Loucy (cell line): ENCODE measurements at regions not wholly inside any gene's neighbourhood (a gene's known extent, or its start where the extent isn't known, plus 50 kb on each side); places are given as distances from the start of the nearest gene placed in this dataset.

Source experiments
- H2AFZ ChIP-seq: fragments of 200-600 bp; sonication (generic); 2 replicates; pipeline ENCODE4 v1.6.0; 2016; ENCODE audit warnings: antibody characterized with exemption, mild to moderate bottlenecking, low read length, moderate library complexity
- H3F3A ChIP-seq: fragments of 200-600 bp; 2 replicates; pipeline ENCODE4 v1.6.0; 2016; ENCODE audit warnings: antibody characterized with exemption, low read depth, mild to moderate bottlenecking
- H3K27me3 ChIP-seq: fragments of 200-600 bp; sonication (generic); 2 replicates; pipeline ENCODE4 v1.6.1; 2014; ENCODE audit warnings: low read length, mild to moderate bottlenecking; ENCODE audit not compliant: insufficient read depth, poor library complexity, severe bottlenecking
- H3K36me3 ChIP-seq: fragments of 200-600 bp; sonication (generic); 2 replicates; pipeline ENCODE4 v1.6.1; 2016; ENCODE audit warnings: low read length; ENCODE audit not compliant: insufficient read depth
- H3K4me1 ChIP-seq: fragments of 200-600 bp; sonication (generic); 2 replicates; pipeline ENCODE4 v1.5.1; 2014; ENCODE audit warnings: low read length, mild to moderate bottlenecking; ENCODE audit not compliant: insufficient read depth, poor library complexity, severe bottlenecking
- H3K4me2 ChIP-seq: fragments of 200-600 bp; sonication (generic); 2 replicates; pipeline ENCODE4 v1.6.0; 2014; ENCODE audit warnings: antibody characterized with exemption, low read length, low read depth, mild to moderate bottlenecking; ENCODE audit not compliant: poor library complexity, severe bottlenecking
- H3K4me3 ChIP-seq: fragments of 200-600 bp; sonication (generic); 2 replicates; pipeline ENCODE4 v1.5.1; 2014; ENCODE audit warnings: low read length, mild to moderate bottlenecking, mixed read lengths; ENCODE audit not compliant: poor library complexity, severe bottlenecking
- H3K79me2 ChIP-seq: fragments of 200-600 bp; sonication (generic); 2 replicates; pipeline ENCODE4 v1.6.1; 2014; ENCODE audit warnings: low read length; ENCODE audit not compliant: insufficient read depth
- H3K9ac ChIP-seq: fragments of 200-600 bp; sonication (generic); 2 replicates; pipeline ENCODE4 v1.6.0; 2014; ENCODE audit warnings: mild to moderate bottlenecking, low read depth, low read length, moderate library complexity; ENCODE audit not compliant: poor library complexity, severe bottlenecking
- H3K9me2 ChIP-seq: fragments of 200-600 bp; sonication (generic); replicated peaks from 2 replicates; pipeline ENCODE4 v1.6.1; 2016; ENCODE audit warnings: low read depth, low read length, mixed read lengths
- H3K9me3 ChIP-seq: fragments of 200-600 bp; sonication (generic); 2 replicates; pipeline ENCODE4 v1.6.1; 2014; ENCODE audit warnings: mild to moderate bottlenecking, antibody characterized with exemption, low read length, low read depth; ENCODE audit not compliant: insufficient read depth
- H4K20me1 ChIP-seq: fragments of 200-600 bp; sonication (generic); 2 replicates; pipeline ENCODE4 v1.6.0; 2014; ENCODE audit warnings: antibody characterized with exemption, low read length, mild to moderate bottlenecking; ENCODE audit not compliant: insufficient read depth, poor library complexity, severe bottlenecking
- EZH2phosphoT487 ChIP-seq: fragments of 200-600 bp; IDR thresholded peaks from 2 replicates; pipeline ENCODE4 v1.6.1; 2018; ENCODE audit warnings: antibody characterized with exemption, mild to moderate bottlenecking, moderate library complexity, borderline replicate concordance
- TF ChIP-seq, protein P1 (sequence below): fragments of 200-600 bp; sonication (generic); conservative IDR thresholded peaks from 2 replicates; pipeline ENCODE4 v1.5.1; 2014; ENCODE audit warnings: mild to moderate bottlenecking, antibody characterized with exemption, low read length

DNA sequence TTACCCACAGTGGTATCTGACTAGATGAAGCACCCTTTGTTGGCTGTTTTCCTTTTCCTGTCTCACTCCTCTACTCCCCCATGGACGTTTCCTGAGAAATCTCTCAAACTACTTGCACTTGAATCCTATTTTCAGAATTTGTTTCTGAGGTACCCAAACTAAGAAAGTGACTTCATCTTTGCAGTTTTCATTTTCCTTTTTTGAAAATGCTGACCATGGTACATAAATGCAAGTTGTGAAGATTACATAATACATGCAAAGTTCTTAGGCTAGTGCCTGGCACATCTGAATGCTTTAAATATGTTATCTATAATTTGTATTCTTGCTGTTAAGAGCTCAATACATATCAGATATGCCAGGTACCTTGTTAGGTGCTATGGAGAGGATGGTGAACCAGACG, 644.7 kb upstream of the TENM4 start:
- H3K36me3 ChIP-seq = no peaks in the 10 kb centered on the region
- H3K79me2 ChIP-seq = no peaks in the 10 kb centered on the region
- TF ChIP-seq, protein P1, sequence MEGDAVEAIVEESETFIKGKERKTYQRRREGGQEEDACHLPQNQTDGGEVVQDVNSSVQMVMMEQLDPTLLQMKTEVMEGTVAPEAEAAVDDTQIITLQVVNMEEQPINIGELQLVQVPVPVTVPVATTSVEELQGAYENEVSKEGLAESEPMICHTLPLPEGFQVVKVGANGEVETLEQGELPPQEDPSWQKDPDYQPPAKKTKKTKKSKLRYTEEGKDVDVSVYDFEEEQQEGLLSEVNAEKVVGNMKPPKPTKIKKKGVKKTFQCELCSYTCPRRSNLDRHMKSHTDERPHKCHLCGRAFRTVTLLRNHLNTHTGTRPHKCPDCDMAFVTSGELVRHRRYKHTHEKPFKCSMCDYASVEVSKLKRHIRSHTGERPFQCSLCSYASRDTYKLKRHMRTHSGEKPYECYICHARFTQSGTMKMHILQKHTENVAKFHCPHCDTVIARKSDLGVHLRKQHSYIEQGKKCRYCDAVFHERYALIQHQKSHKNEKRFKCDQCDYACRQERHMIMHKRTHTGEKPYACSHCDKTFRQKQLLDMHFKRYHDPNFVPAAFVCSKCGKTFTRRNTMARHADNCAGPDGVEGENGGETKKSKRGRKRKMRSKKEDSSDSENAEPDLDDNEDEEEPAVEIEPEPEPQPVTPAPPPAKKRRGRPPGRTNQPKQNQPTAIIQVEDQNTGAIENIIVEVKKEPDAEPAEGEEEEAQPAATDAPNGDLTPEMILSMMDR = no peak
- TF ChIP-seq EZH2phosphoT487 = no peak
- H3K9me3 ChIP-seq = no peaks in the 10 kb centered on the region
- no peak overlapping the region for H3K4me2 ChIP-seq
- no peaks in the 10 kb centered on the region for H3K9me2 ChIP-seq
- H3K9ac ChIP-seq = no peak overlapping the region
- H3K27me3 ChIP-seq = no peaks in the 10 kb centered on the region
- H2AFZ ChIP-seq = no peak overlapping the region
- H3K4me1 ChIP-seq = no peaks in the 10 kb centered on the region
- no peaks in the 10 kb centered on the region for H3F3A ChIP-seq
- no peak overlapping the region for H3K4me3 ChIP-seq
- no peaks in the 10 kb centered on the region for H4K20me1 ChIP-seq

DNA sequence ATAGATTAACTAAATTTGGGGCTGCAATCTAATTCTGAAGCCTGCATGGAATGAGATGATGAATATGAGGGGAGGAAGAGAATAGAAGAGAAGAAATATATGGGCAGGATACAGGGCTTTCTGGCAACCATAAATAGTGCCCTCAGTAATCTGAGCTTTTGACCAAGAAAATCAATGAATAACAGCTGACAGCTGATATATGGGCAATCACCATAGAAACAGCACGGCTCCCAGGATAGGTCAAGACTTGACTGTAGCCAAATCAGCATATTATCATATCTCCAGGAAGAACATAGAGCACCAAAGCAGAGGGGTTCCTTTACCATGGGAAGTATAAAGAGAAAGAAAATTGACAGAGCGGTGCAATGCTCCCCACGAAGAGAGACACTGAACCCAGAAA, 643.8 kb upstream of the TENM4 start:
- Histone ChIP-seq H3F3A (no peaks in the 10 kb centered on the region), H3K4me2 (no peak overlapping the region), H3K27me3 (no peaks in the 10 kb centered on the region), H3K4me3 (no peak overlapping the region), H3K9ac (no peak overlapping the region), H3K9me2 (no peaks in the 10 kb centered on the region), H4K20me1 (no peaks in the 10 kb centered on the region), H3K9me3 (no peaks in the 10 kb centered on the region), H2AFZ (no peak overlapping the region), H3K36me3 (no peaks in the 10 kb centered on the region), H3K4me1 (no peaks in the 10 kb centered on the region), H3K79me2 (no peaks in the 10 kb centered on the region)
- TF ChIP-seq, protein P1 = no peak
- TF ChIP-seq EZH2phosphoT487 = no peak

DNA sequence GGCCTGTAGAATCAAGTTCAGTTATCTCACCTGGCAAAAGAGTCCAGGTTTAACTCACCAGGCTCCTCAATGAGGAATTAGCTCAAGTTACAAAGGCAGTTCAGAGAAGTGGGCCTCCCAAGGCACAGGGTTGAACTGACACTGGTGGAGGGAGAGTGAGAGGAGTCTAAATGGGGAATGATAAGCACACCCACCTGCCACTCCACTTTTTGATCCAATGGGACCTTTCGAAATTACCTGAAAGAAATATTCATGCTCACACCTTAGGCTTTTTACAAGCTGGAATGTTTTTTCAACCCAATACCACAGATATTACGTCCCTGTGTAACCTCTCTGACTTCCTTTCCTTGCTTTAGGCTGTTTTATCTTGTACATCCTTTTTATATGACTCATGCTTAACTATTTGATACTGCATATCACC, 642.7 kb upstream of the TENM4 start:
- no peaks in the 10 kb centered on the region for H3K79me2 ChIP-seq
- TF ChIP-seq, protein P1 = no peak
- no peak for TF ChIP-seq EZH2phosphoT487
- no peaks in the 10 kb centered on the region for H3K9me3 ChIP-seq
- H3K36me3 ChIP-seq = no peaks in the 10 kb centered on the region
- H3K4me1 ChIP-seq = no peaks in the 10 kb centered on the region
- no peaks in the 10 kb centered on the region for H4K20me1 ChIP-seq
- H3F3A ChIP-seq = no peaks in the 10 kb centered on the region
- no peak overlapping the region for H3K9ac ChIP-seq
- H3K27me3 ChIP-seq = no peaks in the 10 kb centered on the region
- H3K4me3 ChIP-seq = no peak overlapping the region
- H3K4me2 ChIP-seq = no peak overlapping the region
- no peak overlapping the region for H2AFZ ChIP-seq
- H3K9me2 ChIP-seq = no peaks in the 10 kb centered on the region
